Thyroid gland (tissue), 4 donors: ENCODE measurements at regions not wholly inside any gene's neighbourhood (a gene's known extent, or its start where the extent isn't known, plus 50 kb on each side); places are given as distances from the start of the nearest gene placed in this dataset.

ENCODE experiments used
- POLR2A ChIP-seq, 2 donors: fragments of 450-650 bp; IDR thresholded peaks; one replicate each; pipeline ENCODE4 v1.6.1; 2017; ENCODE audit warnings: antibody characterized with exemption in 2 of 2, mild to moderate bottlenecking in 2 of 2, moderate library complexity in 1 of 2
- TF ChIP-seq, protein P1 (sequence below), 6 experiments: fragments of 200-600 bp in 3 of 6; fragments of 450-650 bp in 3 of 6; sonication (generic) in 3 of 6; IDR thresholded peaks; one replicate each; pipeline ENCODE4 v1.5.1; 2016 to 2019; ENCODE audit warnings: antibody characterized with exemption in 6 of 6, mild to moderate bottlenecking in 2 of 6, inconsistent platforms in 1 of 6, moderate library complexity in 1 of 6

DNA sequence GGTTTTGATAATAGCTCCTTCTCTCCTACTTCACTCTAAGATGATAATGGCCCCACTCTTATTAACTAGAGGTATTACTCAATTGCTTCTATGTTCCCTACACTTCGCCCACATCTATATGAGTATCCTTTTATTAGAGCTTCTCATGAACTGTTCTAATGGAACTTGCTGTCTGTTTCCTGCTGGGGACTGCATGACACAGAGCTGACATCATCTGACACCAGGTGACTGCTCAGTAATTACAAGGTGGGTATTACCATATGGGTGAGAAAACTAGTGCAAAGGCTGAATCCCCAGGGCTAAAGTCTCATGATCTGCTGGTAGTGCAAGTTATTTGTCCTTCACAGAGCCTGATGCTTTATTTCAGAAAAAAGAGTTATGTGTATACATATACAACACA lies 146.2 kb upstream of the PLCXD3 start:
- no peak for TF ChIP-seq POLR2A (IDR thresholded peaks at IDR 0.05)
- TF ChIP-seq, protein P1, sequence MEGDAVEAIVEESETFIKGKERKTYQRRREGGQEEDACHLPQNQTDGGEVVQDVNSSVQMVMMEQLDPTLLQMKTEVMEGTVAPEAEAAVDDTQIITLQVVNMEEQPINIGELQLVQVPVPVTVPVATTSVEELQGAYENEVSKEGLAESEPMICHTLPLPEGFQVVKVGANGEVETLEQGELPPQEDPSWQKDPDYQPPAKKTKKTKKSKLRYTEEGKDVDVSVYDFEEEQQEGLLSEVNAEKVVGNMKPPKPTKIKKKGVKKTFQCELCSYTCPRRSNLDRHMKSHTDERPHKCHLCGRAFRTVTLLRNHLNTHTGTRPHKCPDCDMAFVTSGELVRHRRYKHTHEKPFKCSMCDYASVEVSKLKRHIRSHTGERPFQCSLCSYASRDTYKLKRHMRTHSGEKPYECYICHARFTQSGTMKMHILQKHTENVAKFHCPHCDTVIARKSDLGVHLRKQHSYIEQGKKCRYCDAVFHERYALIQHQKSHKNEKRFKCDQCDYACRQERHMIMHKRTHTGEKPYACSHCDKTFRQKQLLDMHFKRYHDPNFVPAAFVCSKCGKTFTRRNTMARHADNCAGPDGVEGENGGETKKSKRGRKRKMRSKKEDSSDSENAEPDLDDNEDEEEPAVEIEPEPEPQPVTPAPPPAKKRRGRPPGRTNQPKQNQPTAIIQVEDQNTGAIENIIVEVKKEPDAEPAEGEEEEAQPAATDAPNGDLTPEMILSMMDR (IDR thresholded peaks at IDR 0.05) = no peak
